G401.6 (cell line): ENCODE measurements at regions not wholly inside any gene's neighbourhood (a gene's known extent, or its start where the extent isn't known, plus 50 kb on each side); places are given as distances from the start of the nearest gene placed in this dataset.

Experiments
- FAIRE-seq: peaks from 2 replicates; lab custom pipeline; 2012; peaks lifted over from hg19 to GRCh38; lab: Jason Lieb, UNC

- FAIRE-seq: no peak
These were observed 688.8 kb downstream of the SEMA5A start for GRCh38 chr5:8857051-8857450.

- FAIRE-seq: no peak
These were observed 684.1 kb downstream of the SEMA5A start for GRCh38 chr5:8861764-8862163.

- no peak for FAIRE-seq
These were observed 681.8 kb downstream of the SEMA5A start for GRCh38 chr5:8864053-8864452.

- FAIRE-seq: no peak
These were observed 680.6 kb downstream of the SEMA5A start for GRCh38 chr5:8865266-8865665.

GRCh38 chr5:8865686-8866374, 680.0 kb downstream of the SEMA5A start:
- FAIRE-seq: no peak

GRCh38 chr5:8868283-8868682, 677.6 kb downstream of the SEMA5A start:
- FAIRE-seq: no peak

- no peak for FAIRE-seq
These were observed 675.9 kb downstream of the SEMA5A start for GRCh38 chr5:8869932-8870331.

GRCh38 chr5:8870349-8870958, 675.4 kb downstream of the SEMA5A start:
- no peak for FAIRE-seq

- no peak for FAIRE-seq
These were observed 674.9 kb downstream of the SEMA5A start for GRCh38 chr5:8870959-8871355.

- no peak for FAIRE-seq
These were observed 674.4 kb downstream of the SEMA5A start for GRCh38 chr5:8871446-8871845.

GRCh38 chr5:8875722-8876121, 670.2 kb downstream of the SEMA5A start:
- FAIRE-seq: no peak

GRCh38 chr5:8879248-8879647, 666.6 kb downstream of the SEMA5A start:
- FAIRE-seq: no peak

- FAIRE-seq: no peak
These were observed 661.8 kb downstream of the SEMA5A start for GRCh38 chr5:8884029-8884428.

- no peak for FAIRE-seq
These were observed 652.9 kb downstream of the SEMA5A start for GRCh38 chr5:8892926-8893325.

- no peak for FAIRE-seq
These were observed 651.8 kb downstream of the SEMA5A start for GRCh38 chr5:8894031-8894430.

- no peak for FAIRE-seq
These were observed 650.8 kb downstream of the SEMA5A start for GRCh38 chr5:8895062-8895461.

- FAIRE-seq: no peak
These were observed 650.3 kb downstream of the SEMA5A start for GRCh38 chr5:8895599-8895998.

- no peak for FAIRE-seq
These were observed 648.6 kb downstream of the SEMA5A start for GRCh38 chr5:8897316-8897715.

- no peak for FAIRE-seq
These were observed 640.9 kb downstream of the SEMA5A start for GRCh38 chr5:8905021-8905420.

GRCh38 chr5:8906303-8906967, 639.4 kb downstream of the SEMA5A start:
- FAIRE-seq: no peak

- no peak for FAIRE-seq
These were observed 638.6 kb downstream of the SEMA5A start for GRCh38 chr5:8907168-8907868.

GRCh38 chr5:8908055-8908683, 637.7 kb downstream of the SEMA5A start:
- no peak for FAIRE-seq

GRCh38 chr5:8912106-8912505, 633.8 kb downstream of the SEMA5A start:
- no peak for FAIRE-seq
